Stimulated activated CD8-positive, alpha-beta memory T cell treated with anti-CD3 and anti-CD28 coated beads, Interleukin-12 subunit alpha, Interleukin-12 subunit beta, amount 100 ng/mL, for 1 hour (primary cell): ENCODE measurements at regions not wholly inside any gene's neighbourhood (a gene's known extent, or its start where the extent isn't known, plus 50 kb on each side); places are given as distances from the start of the nearest gene placed in this dataset.

Experiments used
- DNase-seq: peaks from one replicate; pipeline ENCODE4 v3.0.0-alpha.2; 2020; ENCODE audit warnings: low read depth

DNA sequence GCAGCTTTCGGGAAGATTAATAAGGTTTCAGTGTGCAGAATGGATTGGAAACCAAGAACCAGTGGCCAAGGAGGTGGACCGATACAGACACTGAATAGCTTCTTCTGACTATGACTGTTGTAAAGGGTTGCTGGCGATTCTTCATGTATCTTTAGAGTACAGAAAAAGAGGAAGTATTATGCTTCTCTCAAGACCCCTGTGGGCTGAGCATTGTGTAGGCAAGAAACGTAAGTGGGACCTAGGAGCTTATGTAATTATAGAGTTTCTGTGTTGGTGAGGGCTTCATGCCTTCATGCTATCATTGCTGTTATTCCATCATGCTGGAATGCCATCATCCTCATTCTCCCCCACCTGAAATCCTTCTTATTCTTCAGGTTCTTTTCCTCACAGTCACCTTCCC is 105.4 kb upstream of the AKIRIN2 start:
- DNase-seq: no peak

DNA sequence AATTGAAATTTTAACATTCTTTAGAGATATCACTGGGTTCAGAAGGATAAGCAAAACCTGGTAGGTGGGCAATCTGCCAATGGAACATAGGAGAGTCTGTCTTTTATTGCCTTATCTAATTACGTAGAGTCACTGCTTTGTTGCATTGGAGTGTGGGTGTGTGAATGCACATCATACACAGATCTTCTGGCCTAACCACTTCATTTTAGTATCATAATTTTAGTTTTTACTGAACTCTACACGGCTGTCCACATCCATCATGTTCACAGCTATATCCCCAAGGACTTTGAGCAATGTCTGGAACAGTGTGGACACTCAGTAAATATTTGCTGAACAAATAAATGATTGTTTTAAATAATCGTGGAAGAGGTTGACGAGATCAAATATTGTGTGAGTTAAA is 104.6 kb upstream of the AKIRIN2 start:
- DNase-seq: no peak

DNA sequence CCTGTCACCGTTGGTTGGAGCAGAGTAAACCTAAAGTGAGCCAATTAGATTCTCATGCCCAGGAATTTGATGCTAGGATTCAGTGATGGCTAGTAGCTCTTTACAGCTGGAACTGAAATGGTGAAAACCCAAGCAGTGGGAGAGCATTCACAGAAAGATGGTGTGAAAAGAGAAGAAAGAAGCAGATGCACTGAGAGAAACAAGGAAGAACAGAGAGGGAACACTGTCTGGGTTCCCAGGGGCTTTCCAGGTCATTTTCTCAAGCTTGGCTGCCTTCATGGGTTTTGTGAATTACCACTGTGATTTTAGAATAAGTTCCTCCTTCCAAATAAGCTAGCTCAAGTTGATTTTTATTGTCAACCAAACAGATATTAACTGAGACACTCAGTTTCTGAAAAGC is 104.1 kb upstream of the AKIRIN2 start:
- DNase-seq: no peak

DNA sequence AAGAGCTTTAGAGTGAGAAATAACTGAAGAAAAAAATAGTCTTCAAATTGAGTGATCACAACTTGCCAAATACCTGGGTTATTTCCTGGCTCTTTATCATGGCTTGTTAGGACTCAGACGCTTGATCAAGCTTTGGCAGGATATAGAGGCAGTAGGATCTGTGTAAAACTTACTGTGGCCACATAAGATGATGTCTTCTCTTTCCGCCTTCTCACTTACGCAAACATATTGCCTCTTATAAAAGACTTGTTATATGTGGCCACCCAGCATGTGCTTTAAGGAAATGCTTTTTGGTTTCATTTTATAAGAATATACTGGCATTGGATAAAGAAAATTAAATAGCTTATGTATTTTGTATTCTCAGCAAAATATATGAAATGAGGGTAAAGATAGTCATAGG is 101.8 kb upstream of the AKIRIN2 start:
- DNase-seq: no peak

DNA sequence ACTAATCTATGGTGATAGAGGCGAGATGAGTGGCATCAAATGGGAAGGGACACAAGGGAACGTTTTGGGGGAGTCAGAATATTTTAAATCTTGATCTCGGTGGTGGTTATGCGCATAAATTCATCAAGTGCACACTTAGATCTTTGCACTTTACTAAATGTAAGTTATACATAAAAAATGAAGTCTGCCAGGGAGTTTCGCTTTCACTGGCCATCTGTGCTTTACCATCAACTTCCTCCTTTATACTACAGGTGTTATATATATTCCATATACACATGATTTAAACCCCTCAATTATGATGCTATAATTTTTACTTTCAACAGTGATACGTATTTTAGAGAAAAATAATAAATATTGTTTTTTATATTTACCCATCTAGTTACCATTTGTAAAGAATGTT is 97.6 kb upstream of the AKIRIN2 start:
- no peak for DNase-seq

DNA sequence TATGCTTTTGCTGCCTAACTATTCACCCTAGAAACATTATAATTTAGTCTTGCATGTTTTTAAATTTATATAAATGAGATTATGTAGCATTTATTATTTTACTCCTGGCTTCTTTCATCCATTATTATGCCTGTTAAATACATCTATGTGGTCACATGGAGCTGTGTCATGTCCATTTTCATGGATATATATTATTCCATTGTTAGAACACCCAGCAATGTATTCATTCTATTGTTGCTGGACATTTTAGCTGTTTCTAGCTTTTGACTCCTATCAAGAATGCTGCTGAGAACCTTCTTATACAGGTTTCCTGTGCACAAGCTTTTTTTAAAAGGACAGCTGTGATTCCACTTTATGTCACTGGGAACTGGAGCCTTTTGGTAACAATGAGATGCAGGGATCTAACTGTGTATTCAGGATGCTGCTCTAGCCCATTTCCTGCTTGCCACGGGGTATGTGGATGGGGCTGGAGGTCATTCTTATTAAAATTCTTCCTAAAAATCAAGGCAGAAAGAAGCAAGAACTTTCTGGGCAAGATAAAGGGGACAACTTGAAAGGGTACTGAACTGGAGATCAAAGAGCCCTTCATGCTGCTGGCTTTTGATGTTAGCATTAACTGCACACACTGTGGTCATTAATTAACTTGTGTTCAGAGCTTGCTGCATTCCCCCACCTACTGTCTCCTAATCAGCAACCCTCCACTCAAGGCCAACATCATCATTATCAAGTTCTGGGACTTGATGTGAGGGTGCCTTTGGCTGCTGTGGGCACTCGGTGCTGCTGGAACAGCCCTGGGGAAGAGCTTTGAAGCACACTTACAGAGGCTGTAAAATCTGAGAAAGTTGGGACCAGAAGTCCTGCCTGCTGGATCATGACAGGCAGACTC is 96.6 kb upstream of the AKIRIN2 start:
- no peak for DNase-seq

DNA sequence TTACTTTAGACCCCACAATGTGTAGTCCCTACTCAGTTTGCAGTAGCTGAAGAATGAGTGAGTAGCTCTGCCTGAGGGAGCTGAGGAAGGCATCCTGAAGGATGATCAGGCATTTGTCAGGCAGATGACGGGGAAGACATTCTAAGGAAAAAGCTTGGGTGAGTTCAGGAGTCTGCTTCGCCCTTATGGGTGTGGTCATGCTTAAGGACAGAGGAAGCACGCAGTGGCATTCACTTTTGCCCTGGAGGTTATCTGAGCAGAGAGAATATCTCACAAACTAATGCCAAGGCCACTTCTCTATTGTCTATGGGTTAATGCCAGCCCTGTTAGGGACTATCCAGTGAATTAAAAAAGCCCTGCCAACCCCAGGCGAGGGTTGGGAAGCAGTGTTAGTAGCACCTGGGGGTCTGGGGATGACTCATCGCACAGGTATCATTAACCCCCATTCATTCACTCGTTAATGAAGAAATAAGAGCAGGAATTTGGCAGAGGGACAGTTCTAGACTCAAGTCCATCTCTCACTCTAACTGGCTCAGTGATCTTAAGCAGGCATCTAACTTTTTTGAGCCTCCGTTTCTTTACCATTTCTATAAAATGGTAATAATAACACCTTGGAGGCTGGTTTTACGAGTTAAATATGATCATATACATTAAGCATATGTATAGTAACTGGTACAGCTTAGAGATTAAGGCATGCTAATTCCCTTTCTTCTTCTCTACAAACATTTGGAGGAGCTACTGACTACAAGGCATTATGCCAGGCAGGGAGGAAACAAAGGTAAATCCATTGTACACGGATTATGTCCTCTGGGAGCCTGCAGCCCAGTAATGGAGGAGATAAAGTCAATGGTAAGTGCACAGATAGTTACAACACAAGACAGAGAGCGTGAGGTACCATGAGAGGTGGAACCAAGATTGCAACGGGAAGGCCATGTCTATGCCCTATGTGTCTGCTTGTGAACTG is 93.2 kb upstream of the AKIRIN2 start:
- DNase-seq: no peak

DNA sequence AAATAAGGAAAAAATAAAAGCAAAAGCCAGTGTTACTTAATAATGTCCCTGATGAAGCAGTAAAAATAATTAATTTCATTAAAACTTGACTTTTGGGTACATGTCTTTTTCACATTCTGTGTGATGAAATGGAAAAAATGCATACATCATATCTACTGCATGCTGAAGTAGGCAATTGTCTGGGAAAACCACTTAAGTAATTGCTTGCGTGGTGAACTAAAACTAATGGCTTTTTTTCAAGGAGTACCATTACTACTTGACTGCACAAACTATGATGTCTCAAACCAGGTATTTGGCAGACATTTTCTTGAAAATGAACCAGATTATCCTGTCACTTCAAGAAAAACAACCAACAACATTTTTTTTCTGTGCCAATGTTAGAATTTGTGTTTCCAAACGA is 91.3 kb upstream of the AKIRIN2 start:
- DNase-seq: no peak

DNA sequence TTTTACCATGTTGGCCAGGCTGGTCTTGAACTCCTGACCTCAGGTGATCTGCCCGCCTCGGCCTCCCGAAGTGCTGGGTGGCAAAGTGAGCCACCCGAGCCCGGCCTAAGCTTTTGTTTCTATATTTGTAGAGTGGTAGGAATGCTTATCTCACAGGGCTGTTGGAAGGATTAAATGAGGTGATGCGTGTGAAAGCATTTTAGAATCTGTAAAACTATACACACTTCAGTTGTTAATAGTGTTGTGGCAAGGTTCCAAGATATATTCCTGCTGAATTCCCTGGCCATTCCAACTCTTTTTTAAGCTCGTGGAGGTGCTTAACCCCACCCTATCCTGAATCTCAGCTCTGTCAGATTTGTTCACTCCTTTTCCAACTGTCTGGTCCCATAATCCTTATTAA is 89.9 kb upstream of the AKIRIN2 start:
- no peak for DNase-seq

DNA sequence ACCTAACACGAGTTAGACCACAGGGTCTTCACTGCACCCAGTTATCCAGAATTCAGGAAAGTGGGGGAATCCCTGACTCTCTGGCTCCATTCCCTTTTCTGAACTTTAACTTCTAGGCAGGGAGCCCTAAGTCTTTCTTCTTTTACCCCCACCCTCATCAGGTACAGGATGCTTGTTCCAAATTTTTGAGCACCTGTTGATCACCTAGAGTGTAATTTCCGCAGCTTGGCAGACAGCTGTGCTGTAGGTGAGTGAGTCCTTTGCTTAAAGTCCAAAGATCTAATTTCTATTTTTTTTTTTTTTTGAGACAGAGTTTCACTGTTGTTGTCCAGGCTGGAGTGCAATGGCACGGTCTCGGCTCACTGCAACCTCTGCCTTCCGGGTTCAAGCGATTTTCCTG is 89.5 kb upstream of the AKIRIN2 start:
- DNase-seq: no peak

DNA sequence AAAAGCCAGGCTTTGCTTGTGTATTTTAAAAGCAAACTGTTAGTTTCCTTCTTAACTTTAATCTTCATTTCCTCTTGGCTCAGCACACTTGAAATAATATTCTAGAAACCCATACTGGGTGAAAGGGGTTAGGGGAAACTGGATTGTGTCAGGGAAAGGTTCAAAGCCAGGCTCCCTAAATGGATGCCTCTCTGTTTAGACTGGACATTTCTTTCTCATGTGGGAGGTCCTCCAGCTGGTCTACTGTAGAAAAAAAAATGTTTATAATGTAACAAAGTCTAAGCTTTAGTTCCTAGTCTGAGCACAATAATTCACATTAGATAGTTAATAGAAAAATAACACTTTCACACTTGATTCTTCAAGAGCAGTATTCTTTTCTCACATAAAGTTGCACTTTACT is 89.0 kb upstream of the AKIRIN2 start:
- no peak for DNase-seq

DNA sequence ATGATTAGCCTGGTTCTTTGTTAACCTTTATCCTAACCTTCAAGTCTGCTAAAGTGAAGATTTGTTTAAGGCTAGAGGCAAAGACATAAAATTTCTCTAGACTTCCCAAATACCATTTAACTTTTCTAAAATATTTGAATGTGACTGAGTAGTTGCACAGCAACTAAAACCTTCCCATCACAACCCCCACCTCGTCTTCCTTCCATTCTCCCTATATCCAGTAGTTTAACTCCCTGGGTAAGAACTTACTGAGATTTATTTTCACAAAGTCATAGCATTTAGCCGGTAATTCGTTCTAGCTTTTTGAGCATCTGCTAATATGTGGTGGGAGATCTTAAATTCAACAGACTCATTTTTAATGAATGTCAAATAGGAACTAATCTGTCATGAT is 87.9 kb upstream of the AKIRIN2 start:
- DNase-seq: no peak

DNA sequence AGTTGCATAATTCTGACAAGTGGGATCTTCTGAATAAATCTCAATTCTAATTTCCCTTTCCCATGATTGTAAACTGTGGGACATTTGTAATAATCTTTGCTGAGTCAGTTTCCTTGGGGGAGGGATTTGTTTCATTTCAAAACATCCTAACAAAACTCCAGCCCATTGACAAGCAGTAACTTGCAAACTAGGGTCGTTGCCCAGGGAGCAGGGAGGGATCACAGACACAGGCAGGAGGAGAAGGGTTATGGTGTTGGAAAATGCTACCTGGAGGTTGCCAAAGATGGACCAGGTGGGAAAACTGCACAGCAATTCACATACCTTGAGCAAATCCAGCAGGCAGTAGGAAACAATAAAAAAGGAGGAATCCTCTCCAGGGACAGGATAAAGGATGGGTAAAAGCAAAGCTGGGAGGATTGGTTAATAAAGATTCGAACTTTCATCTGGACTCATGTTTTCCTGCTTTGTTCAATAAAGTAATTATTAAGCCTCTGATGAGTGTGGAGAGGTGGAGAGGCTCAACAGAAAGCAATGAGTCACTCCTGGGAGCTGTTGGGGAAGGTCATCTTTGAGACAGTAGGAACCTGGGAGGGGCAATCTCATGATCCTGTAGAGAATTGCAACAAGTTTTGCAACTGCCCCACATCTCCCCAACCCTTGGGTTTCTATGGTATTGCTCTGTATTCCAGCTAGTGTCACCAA is 87.3 kb upstream of the AKIRIN2 start:
- DNase-seq: no peak

DNA sequence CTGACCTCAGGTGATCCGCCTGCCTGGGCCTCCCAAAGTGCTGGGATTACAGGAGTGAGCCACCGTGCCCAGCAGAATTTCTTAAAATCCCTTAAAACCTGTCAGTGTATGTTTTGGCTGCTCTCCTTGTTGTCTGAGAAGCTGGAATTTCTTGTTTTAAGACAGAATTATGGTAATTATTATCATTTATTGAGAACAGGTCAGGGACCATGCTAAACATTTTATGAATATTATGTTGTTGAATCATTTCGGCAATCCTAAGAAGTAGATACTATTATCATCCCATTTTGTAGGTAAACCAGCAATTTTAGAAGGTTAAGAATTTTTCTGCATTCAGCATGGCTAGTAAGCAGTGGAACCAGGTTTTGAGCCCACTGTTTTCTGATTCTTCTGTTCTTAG is 86.1 kb upstream of the AKIRIN2 start:
- DNase-seq: no peak

DNA sequence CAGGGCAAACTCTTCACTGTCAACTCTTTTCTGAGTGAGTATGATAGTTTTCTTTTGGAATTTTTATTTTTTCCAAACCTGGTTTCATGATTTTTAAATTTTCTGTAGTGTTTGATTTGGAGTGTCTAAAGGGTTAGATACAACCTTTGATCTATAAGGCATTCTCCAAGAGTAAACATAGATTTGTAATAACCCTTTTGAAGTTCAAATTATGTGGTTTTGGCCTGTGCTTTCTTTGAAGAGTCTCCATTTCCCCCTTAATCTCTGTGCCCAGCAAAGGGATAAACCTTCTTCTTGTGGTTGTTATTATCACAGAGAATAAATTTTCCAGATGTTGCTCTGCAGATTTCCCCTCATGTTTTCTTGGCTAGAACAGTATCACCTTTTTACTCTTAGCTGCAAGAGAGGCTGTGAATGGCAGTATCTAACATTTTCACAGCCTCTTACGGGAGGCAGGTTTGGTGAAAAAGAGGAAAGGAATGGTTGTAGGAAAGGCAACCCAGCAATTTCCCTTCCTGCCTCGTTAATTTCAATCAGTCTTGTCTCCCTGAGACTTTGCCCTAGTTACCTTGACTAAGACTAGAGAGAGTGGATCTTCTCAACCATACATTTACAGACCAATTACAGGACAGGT is 83.3 kb upstream of the AKIRIN2 start:
- DNase-seq: no peak

DNA sequence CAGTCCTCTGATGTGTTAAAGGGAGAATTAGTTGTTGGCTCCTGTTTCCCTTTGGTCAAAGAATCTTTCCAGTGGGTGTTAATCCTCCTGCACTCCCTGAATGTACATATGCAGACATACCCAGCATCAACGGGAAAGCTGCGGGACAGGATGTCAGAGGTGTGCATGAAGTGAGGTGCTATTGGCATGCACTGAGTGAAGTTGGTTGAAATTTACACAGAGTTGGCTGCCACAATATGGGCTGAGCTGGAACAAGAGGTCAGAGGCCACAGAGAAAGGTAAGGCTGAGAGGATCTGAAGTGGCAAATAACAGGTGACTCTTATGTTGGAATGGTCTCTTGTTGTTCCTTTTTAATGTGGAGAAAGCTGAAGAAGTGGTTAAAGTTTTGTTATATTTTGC is 82.7 kb upstream of the AKIRIN2 start:
- no peak for DNase-seq

DNA sequence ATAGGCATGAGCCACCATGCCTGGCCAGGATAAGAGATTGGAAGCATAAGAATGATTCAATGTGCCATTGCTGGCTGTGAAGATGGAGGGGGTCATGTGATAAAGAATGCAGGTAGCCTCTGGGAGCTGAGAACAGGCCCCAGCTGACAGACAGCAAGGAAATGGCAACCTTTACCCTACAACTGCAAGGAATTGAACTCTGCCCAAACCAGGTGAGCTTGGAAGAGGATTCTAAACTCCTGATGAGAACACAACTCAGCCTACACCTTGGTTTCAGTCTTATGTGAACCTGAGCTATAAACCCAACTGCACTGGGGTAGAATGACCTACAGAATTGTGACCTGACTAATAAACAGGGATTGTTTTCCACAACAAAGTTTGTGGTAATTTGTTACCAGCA is 82.0 kb upstream of the AKIRIN2 start:
- DNase-seq: no peak

DNA sequence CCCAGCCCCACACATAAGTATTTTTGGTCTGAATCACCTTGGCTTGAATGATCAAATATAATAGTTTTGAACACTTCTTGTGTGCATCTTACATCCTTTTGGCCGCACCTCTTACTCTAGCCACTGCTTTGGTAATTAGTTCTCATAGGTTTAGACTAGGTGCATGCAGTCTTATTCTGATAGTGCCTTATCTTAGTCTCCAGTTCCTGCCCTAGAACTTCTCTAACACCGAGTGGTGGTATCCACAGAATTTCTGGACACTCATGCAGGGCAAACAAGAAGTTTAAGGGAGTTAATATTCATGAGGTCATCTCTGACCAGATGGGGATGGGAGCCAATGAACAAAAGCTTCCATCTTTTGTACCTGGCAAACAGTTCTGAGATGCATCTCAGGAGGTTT is 77.5 kb upstream of the AKIRIN2 start:
- no peak for DNase-seq

DNA sequence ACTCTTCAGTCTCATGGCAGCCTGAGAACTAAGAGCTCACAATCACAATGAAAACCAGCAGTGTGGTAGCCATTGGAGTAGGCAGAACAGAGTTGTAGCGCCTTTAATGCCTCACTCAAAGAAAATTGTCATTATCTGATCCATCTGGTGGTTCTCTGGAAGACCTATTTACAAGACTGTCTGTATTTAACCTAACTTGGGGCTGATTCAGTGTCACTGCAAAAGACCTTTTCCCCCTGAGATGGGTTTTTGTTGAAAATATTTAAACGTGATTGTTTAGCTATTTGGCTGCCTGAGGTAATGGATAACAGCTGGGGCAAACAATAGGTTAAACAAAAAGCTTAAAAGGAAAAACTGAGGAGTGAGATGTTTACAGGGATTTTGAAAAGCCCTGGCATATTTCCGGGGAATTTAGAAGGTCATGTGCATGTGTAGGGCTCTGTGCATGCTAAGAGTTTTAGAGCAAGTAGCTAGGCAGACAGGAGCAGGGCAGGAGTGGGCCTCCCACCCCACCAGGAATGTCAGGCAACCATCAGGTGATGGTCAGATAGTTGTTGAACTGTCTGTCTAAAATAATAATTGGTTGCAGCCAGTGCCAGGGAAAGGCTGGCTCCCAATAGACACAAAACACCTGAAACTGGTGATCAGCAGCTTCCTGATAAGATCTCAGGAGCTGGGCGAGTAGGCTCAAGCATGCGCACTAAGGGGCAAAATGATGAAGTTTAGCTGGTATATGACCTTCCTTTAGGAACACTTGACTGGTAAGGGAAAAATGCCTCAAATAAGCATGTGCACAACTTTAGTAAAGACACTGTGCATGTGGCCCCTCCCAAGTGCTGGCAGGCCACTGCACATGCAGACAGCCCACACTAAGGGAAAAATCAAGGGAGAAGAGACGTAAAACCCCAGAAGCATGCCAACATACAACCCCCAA is 70.8 kb upstream of the AKIRIN2 start:
- DNase-seq: no peak

DNA sequence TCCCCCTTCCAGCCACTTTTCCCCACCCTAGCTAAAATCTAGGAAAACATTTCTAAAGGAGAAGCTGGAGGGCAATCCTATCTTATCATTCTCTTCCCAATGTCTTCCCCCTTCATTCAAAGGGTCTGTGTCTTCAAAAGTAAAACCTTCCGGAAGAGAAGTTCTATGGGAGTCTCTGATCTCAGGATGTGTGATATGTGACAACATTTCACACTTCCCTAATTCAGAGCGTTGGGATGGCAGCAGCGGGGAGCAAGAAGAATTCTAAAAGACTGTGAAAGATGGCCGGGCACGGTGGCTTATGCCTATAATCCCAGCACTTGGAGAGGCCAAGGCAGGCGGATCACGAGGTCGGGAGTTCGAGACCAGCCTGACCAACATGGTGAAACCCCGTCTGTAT is 65.4 kb upstream of the AKIRIN2 start:
- DNase-seq: no peak

DNA sequence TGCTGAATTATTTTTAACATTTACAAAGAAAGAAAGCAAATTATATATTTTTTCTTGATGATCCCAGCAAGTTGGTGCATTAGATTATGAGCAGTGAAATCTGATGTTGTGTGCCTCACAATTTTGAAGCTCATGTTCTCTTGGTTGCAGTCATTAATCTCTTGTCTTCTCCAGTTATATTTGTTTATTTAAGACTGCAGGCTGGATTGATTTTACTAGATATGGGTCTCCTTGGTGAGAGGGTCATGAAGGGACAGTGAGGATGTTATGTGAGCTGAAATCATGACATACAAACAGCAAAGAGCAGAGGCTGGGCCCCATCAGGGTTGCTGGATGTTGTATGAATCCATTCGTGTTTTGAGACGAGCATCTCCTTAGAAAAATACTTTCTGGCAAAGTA is 64.2 kb upstream of the AKIRIN2 start:
- DNase-seq: no peak
